HUES6 (cell line): ENCODE measurements at regions not wholly inside any gene's neighbourhood (a gene's known extent, or its start where the extent isn't known, plus 50 kb on each side); places are given as distances from the start of the nearest gene placed in this dataset.
"Not testable (repeated sequence)": the region's sequence is repeated elsewhere in the genome, so short reads cannot be mapped to it uniquely, and the experiment has no call there.

ENCODE experiments used
- H3K27ac ChIP-seq: 2 replicates; pipeline ENCODE4 v1.7.0; 2013; ENCODE audit warnings: low read depth, mild to moderate bottlenecking, low read length, inconsistent platforms
- H3K27me3 ChIP-seq: 2 replicates; pipeline ENCODE4 v1.6.1; 2013; ENCODE audit warnings: low read length; ENCODE audit not compliant: control insufficient read depth, insufficient read depth
- H3K36me3 ChIP-seq: 2 replicates; pipeline ENCODE4 v1.6.1; 2013; ENCODE audit warnings: low read length; ENCODE audit not compliant: control insufficient read depth, insufficient read depth
- H3K4me1 ChIP-seq: 2 replicates; pipeline ENCODE4 v1.6.1; 2013; ENCODE audit warnings: low read length; ENCODE audit not compliant: control insufficient read depth, insufficient read depth
- H3K4me3 ChIP-seq: 2 replicates; pipeline ENCODE4 v1.5.1; 2013; ENCODE audit warnings: low read depth, low read length
- H3K9ac ChIP-seq: one replicate; pipeline ENCODE4 v1.6.1; 2013; ENCODE audit warnings: mild to moderate bottlenecking, low read length
- H3K9me3 ChIP-seq: 2 replicates; pipeline ENCODE4 v1.6.1; 2013; ENCODE audit warnings: low read depth, low read length; ENCODE audit not compliant: control insufficient read depth, insufficient read depth

DNA sequence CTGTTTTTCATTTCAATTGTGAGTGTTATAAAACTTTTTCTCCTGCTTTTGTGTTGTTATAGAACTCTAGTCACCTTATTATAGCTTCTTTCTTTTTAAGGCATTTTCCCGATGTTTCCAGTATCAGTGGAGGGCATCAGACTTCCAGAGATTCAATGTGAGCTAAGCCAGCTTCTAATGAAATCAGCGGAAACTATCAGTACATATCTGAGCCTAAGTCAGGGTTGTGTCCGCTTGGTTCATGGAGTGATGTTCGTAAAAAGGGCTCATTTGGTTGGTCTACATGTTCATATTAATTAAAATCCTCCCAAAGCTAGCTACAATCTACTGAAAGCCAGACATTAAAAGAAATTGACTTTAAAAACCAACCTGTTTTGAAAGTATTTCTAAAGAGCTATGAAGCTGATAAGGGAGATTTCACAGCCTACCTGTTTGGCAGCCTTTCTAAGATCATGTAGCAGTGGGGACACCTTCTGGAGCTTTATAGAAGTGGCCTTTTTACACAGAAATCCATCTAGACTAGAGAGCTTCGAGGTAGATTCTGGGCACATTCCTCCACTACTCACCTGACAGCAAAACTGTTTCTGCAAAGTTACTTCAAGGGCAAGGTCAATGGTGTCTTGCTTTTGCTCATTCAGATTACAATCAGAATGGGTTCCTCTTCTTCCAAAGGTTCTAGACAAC is 227.1 kb upstream of the NBPF12 start:
- H3K9me3 ChIP-seq, H3K36me3 ChIP-seq, H3K27me3 ChIP-seq, H3K4me1 ChIP-seq, H3K4me3 ChIP-seq, H3K9ac ChIP-seq, H3K27ac ChIP-seq: not testable (repeated sequence)

DNA sequence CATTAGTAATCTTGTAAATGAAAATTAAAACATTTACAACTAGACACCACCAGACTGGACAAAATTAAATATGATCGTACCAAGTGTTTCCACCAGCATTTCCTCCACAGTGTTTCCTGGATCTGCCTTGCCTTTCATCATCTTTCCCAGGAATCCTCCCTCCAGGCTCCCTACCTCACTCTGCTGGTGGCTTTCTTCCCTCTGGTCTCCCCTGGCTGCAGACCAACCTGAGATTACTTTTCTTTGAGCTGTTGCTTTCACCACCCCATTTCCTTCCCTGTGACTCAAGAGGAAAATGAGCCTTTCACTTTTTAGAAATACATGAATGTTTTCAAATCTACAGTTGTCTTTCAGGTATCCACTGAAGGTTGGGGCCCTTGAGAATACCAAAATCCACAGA is 228.8 kb upstream of the NBPF12 start:
- H3K27ac ChIP-seq, H3K4me1 ChIP-seq, H3K36me3 ChIP-seq, H3K9ac ChIP-seq, H3K9me3 ChIP-seq, H3K4me3 ChIP-seq, H3K27me3 ChIP-seq: not testable (repeated sequence)

DNA sequence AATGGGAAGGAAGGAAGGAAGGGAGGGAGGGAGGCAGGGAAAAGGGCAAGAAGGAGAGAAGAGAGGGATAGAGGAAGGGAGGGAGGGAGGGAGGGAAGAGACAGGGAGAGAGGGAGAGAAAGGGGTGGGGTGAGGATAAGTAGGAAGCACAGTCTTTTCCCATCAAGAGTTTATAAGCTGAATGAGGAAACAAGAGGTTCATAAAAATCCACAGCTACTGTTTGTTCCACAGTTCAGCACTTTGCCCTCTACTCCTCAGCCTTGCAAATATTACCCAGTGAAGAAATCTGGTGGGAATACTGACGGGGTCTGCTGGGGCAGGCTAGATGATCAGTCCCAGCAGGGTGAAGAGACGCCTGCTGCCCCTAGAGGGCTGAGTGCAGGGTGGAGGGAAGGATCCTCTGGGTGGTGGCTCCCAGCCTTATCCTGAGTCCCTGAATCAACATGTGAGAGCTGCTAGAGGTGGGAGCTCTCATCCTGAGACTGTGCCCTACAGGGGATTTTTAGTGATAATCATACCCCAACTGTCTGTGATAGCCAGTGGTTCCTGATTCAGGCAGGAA is 233.9 kb upstream of the NBPF12 start:
- H3K36me3 ChIP-seq, H3K4me3 ChIP-seq, H3K4me1 ChIP-seq, H3K9me3 ChIP-seq, H3K27ac ChIP-seq, H3K27me3 ChIP-seq, H3K9ac ChIP-seq: not testable (repeated sequence)

DNA sequence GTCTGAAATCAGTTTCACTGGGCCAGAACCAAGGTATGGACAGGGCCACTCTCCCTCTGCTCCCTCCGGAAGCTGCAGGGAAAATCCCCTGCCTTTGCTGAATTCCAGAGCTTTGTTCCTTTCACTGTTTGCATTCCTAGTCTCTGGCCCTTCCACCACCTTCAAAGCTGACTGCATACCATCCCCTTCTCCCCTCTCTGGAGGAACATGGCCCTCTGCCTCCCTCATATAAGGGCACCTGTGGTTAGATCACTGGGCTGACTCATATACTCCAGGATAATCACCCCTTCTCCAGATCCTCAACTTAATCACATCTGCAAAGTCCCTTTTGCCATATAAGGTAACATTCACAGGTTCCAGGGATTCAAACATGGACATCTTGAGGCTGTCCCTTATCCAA is 236.8 kb upstream of the NBPF12 start:
- H3K4me1 ChIP-seq, H3K9me3 ChIP-seq, H3K4me3 ChIP-seq, H3K27me3 ChIP-seq, H3K27ac ChIP-seq, H3K36me3 ChIP-seq, H3K9ac ChIP-seq: not testable (repeated sequence)

DNA sequence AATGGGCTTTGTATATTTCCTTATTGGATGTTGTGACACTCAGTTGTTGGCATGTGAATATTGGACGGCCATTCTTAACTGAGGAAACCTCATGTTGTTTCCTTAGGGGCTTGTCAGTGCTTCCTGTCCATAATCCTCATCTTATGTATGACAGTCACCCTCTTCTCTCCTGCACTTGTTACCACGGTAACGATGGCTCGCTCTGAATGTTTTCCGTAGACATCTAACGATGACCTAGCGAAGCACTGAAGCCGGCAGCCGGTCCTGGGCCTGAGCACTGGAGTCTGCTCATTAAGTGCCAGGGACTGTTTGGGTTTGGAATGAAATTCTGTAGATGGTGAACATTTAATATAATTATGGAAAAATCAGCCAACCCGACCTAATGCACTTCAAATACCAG is 242.7 kb upstream of the NBPF12 start:
- not testable (repeated sequence) for H3K27me3 ChIP-seq, H3K4me1 ChIP-seq, H3K9me3 ChIP-seq, H3K4me3 ChIP-seq, H3K36me3 ChIP-seq, H3K9ac ChIP-seq, H3K27ac ChIP-seq

DNA sequence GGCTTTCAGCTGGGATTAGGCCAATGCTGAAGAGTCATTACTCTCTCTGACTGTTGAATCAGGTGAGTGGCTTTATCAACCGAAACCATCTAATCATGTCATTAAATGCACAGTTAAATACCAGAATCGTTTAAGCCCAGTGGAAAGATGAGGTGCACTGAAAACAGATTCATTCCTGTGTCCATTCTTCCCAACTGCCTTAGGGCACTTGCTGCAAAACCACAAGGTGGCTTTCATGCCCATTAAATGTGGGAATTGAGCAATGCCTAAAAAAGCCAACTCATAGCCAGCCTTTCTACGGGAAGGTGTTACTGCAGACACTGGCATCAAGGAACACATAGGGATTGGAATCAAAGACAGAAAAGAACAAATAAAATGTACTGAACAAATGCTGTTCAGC is 246.3 kb upstream of the NBPF12 start:
- H3K4me1 ChIP-seq, H3K9ac ChIP-seq, H3K9me3 ChIP-seq, H3K27ac ChIP-seq, H3K27me3 ChIP-seq, H3K4me3 ChIP-seq, H3K36me3 ChIP-seq: not testable (repeated sequence)

DNA sequence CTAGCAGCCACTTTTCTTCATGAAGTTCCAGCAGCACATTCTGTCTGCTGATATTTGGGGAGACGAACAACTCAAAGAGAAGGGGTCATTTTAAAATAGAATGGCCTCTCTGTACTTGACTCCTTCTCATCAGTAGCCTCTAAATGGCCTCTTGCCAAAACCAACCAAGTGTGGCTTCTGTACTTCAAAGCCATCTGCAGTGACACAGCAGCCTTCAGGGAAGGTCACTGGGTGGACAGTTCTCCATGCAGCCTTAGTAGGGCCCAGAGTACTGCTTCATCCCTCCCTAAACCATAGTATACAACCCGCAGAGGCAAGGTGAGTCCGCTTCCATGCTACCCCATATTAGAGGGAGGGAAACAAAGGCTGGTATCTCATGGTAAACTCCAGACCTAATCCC is 249.2 kb upstream of the NBPF12 start:
- not testable (repeated sequence) for H3K4me1 ChIP-seq, H3K27ac ChIP-seq, H3K9me3 ChIP-seq, H3K9ac ChIP-seq, H3K27me3 ChIP-seq, H3K4me3 ChIP-seq, H3K36me3 ChIP-seq

DNA sequence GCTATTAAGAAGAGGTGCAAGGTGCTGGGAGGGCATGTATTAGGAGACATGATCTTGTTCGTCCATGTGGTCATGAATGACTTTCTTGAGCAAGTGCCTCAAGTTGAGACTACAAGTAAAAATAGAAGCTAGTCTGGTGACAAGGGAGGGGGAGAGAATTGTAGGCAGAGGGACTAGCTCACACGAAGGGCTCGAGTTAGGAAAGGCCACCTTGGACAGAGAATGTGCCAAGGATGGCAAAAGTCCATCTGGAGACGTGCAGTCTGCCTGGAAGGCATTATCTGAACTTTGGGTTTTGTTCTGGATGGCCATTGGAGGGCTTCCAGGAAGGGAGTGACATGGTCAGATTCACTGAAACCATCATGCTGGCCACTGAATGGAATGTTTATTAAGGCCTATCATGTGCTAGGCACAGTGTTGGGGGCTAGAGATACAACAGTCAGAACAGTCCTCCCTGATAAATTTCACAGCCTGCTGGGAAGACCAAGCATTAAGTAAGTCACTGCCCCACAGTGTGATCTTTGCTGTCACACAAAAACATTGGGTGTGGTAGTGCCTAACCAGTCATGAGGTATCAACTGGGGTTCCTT is 251.3 kb upstream of the NBPF12 start:
- H3K27ac ChIP-seq, H3K4me3 ChIP-seq, H3K9me3 ChIP-seq, H3K36me3 ChIP-seq, H3K4me1 ChIP-seq, H3K27me3 ChIP-seq, H3K9ac ChIP-seq: not testable (repeated sequence)

DNA sequence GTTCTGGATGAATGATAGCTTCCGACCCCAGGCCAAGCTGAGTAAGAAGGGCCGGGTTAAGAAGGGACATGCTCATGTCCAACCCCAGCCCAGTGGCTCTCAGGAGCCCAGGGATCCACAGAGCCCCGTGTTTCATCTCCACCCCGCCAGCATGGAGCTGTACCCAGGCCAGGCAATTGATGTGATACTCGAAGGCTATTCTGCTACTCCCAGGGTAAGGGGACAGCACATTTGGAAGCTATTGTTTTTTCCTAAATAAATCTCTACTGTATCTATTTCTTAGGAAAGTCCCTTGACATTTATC is 255.0 kb upstream of the NBPF12 start:
- H3K36me3 ChIP-seq, H3K27me3 ChIP-seq, H3K4me3 ChIP-seq, H3K9ac ChIP-seq, H3K4me1 ChIP-seq, H3K27ac ChIP-seq, H3K9me3 ChIP-seq: not testable (repeated sequence)

DNA sequence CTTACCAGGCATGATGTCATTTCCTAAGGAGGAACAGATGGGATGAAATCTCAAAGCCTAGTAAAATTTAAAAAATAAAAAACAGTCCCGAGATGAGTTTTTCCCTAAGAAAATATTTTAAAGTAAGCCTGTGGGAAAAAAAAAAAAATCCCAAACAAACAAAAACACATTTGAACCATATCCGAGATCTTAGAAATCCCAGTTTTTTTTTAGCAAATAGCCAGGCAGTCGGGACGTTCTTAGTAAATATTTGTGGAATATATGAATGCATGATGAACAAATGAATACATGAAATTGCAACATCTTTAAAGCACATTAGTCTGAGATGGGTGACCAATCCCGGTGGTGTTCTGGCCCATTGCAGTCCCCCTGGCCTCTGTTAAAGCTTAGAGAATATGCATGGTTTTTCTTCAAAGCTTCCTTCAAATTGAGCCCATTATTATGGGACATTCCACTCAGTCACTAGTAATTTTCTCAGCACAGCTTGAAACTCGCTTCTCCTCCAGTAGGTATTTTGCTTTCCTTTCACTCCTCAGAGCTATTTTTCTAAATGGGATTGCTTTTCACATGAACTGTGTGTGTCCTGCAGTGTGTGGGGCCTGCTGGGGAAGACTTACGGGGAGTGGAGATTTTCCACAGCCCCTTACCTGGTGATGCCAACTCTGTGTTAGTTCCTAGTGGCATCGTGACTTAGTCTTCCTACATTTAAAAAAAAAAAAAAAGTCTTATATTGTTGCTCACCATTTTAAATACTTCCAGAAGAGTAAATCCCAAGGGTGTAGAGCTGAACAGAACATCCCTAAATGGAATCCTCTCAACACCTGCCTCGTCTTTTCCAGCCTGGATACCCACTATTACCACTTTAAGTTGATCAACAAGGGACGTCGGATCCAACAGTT is 255.6 kb upstream of the NBPF12 start:
- not testable (repeated sequence) for H3K36me3 ChIP-seq, H3K4me1 ChIP-seq, H3K27ac ChIP-seq, H3K9ac ChIP-seq, H3K27me3 ChIP-seq, H3K9me3 ChIP-seq, H3K4me3 ChIP-seq

DNA sequence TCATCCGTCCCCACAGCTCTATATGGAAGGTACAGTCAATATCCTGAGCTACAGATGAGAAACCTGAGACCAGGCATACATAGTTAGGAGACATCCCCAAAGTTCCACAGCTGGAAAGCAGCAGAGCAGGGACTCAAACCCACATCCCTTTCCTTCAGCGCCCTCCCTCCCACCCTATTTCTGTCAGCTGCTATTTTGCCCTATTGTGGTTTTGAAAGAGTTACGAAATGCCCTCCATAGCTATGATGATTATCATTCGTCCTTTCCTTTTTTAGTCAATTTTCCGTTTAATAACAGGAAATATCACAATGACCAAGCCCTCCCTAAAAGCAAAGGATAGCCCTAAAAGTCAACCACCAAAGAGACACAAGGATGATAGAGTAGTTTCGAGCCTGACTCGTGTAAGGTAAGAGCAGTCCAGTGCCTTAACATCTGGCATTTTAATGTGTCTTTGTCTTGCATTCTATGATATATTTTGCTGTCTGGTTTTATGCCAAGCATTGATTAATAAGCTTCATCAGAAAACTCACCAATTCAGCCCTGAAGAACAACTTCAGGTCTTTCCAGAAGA is 264.3 kb upstream of the NBPF12 start:
- not testable (repeated sequence) for H3K9ac ChIP-seq, H3K27me3 ChIP-seq, H3K36me3 ChIP-seq, H3K4me3 ChIP-seq, H3K9me3 ChIP-seq, H3K4me1 ChIP-seq, H3K27ac ChIP-seq
